Renal cortical epithelial cell (primary cell): ENCODE measurements at regions not wholly inside any gene's neighbourhood (a gene's known extent, or its start where the extent isn't known, plus 50 kb on each side); places are given as distances from the start of the nearest gene placed in this dataset.
A peak's percentile ranks its signal among the peaks of the same experiment; 100 is the strongest.
"Not testable (repeated sequence)": the region's sequence is repeated elsewhere in the genome, so short reads cannot be mapped to it uniquely, and the experiment has no call there.

ENCODE experiments used
- DNase-seq: peaks from one replicate; pipeline ENCODE4 v3.0.0-alpha.2; 2011; ENCODE audit warnings: low read depth

DNA sequence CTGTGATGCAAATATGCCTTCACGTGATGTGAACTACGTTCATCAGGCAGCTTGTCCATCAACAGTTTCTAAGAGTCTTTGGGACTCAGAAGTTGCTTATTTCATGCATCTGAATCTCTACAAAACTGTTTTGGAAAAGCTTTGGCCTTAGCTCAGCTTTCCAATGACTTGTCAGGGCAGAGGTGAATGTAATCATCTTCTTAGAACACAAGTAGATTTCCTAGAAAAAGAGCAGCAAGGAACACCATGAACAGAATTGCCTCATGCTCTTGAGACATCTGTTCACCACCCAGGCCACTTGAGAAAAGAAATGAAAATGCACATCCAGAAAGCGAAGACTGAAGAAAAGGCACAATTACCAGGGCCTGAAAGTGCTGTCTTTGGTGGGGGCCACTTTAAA lies 105.8 kb upstream of the PDHA1 start:
- DNase-seq = no peak

DNA sequence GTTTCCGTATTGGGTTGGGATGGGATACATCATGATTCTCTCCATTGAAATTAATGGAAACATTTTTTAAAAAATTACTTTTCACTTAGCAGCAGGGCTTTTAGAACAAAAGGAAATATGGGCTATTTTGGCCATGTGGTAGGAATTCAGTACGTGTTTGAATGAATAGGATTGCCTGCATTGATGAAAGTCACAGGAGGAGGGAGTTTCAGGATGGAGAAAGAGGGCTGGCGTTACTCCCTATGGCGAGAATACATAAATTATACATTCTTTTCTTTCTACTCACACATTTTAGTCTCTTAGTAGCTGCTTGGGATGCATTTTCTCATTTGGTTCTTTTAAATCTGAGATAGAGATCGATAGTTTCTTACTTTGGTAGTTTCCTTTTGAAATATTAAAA lies 100.3 kb upstream of the PDHA1 start:
- DNase-seq = no peak

DNA sequence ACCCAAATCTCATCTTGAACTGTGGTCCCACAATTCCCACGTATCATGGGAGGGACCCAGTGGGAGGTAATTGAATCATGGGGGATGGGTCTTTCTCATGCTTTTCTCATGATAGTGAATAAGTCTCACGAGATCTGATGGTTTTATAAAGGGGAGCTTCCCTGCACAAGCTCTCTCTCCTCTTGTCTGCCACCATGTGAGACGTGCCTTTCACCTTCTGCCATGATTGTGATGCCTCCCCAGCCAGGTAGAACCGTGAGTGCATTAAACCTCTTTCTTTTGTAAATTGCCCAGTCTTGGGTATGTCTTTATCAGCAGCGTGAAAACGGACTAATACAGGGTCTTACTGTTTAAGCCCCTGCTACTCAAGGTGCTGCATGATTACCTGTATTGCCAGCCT lies 98.8 kb upstream of the PDHA1 start:
- DNase-seq = not testable (repeated sequence)

DNA sequence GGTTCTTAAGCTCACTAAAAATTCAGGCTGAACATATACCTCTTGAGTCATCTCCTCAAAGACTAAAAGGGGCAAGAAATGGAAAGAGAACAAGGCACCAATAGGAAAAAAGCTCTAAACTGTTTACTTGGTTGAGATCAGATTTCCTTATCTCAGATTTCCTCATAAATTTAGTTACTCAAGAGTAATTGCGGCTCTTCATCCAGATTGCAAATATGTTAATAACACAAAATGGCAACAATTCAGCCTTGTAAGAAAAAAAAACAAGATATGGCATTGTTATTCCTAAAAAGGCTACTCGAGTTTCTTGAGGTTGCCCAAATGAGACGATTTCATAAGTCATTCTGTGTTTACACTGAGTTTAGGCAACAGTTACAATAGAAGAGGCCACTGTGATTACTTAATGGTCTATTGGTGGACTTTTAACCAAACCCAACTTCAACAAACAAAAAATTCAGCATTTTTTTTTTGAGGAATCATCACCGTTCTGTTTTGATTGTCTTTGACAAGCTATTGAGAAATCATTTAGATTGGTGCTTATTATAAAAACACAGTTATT lies 97.9 kb upstream of the PDHA1 start:
- no peak for DNase-seq

GRCh38 chrX:19256986-19257385 lies 86.7 kb upstream of the PDHA1 start:
- no peak for DNase-seq

- DNase-seq = not testable (repeated sequence)
Observed at GRCh38 chrX:19261026-19261425, 82.7 kb upstream of the PDHA1 start.

DNA sequence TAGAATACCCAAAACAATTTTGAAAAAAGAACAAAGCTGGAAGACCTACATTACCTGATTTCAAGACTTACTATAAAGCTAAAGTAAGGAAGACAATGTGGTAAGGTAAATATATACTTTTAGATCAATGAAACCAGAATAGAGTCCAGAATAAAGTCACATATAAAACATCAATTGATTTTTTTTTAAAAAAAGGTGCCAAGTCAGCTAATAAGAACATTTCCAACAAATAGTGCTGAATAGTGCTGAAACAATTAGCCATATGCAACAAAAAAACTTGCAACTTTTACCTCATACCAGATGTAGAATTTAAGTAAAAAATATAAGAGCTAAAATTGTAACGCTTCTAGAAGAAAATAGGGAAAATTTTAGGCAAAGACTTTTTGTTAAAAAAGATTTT lies 73.0 kb upstream of the PDHA1 start:
- no peak for DNase-seq

DNA sequence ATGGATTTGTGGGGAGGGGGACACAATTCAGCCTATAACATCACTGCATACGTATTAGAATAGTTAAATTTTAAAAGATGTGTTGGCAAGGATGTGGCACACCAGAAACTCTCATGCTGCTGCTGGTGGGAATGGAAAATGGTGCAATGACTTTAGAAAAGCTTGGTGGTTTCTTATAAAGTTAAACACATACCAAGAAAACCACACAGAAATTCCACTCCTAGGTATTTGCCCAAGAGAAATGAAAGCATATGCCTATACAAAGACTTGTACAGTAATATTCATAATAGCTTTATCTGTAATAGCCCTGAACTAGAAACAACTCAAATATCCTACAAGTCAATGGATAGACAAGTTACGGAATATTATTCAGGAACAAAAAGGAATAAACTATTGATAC lies 71.3 kb upstream of the PDHA1 start:
- peak; percentile 13 for DNase-seq

GRCh38 chrX:19280636-19281035 lies 63.1 kb upstream of the PDHA1 start:
- no peak for DNase-seq

DNA sequence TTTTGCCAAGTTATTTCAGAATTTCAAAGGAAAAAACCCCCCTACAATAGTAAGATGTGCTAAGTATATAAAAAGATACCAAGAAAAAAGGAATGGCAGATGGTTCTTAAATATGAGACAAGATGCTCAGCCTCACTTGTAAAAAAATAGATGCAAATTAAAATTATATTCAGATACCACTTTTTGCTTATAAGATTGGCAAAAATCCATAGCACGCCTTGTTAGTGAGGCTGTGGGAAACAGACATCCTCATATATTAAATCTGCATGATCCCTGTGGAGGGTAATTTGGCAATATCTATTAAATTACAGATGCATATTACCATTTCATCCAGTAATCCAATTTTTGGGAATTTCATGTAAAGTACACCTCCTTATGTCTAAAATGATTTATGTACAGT lies 62.5 kb upstream of the PDHA1 start:
- no peak for DNase-seq

GRCh38 chrX:19283597-19284339 lies 60.0 kb upstream of the PDHA1 start:
- DNase-seq = no peak

DNA sequence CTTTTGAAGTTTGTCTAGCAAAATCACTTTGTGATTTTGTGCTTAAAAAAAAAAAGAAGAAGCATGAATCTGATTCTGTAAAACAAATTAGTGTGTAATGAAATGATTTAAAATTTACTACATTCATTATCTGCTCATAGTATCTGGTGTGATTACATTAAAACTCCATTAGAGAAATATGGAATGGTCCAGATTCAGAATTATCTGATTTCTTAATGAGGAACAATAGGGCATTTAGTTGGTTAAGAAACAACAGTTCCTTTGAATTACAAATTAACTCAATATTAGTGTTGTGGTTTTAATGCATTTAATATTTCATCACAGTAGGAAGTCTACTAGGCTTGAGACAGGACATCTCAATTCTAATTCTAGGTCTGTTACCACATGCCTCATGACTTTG lies 57.9 kb upstream of the PDHA1 start:
- DNase-seq = no peak

DNA sequence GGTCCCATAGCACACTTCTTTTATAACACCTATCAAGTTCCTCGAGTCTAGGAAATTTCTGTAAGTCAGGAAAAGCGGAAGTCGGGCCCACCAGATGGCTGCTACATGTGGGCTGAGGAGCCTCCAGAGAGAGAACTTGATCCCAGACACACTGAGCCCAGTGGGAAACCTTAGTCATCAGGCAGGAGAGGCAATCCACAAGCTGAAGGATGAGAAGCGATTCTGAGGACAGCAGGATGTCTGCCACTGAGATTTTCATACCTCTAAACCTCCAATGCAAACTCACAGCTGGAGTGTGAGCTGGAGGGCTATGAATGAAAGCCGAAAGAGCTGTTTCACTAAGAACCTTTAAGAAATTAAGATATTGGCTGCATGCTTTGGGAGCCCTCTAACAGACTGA lies 52.6 kb upstream of the PDHA1 start:
- no peak for DNase-seq

GRCh38 chrX:19293606-19294325 lies 50.0 kb upstream of the PDHA1 start:
- DNase-seq = no peak
